T-cell (primary cell): ENCODE measurements at regions not wholly inside any gene's neighbourhood (a gene's known extent, or its start where the extent isn't known, plus 50 kb on each side); places are given as distances from the start of the nearest gene placed in this dataset.

Experiments
- ATAC-seq, 4 experiments: fragments of 200-7000 bp in 3 of 4; fragments of 150-1000 bp in 1 of 4; cut with Tn5 transposase; replicated peaks in 1 of 4; 1 replicate in 3 of 4; 2 replicates in 1 of 4; pipeline ENCODE4 v1.10.0; 2021; ENCODE audit warnings: moderate library complexity in 3 of 4, mild to moderate bottlenecking in 2 of 4, moderate number of reproducible peaks in 1 of 4
- CTCF ChIA-PET, 2 donors: fragments of 300-600 bp; sonication (Branson Sonifier 250); formaldehyde crosslinking; loops; one replicate each; lab custom pipeline; 2022; ENCODE audit warnings: antibody characterized with exemption in 2 of 2; lab: Charles Lee
- POLR2A ChIA-PET, 2 donors: fragments of 300-600 bp; sonication (Branson Sonifier 250); formaldehyde crosslinking; loops; one replicate each; lab custom pipeline; 2022; ENCODE audit warnings: antibody characterized with exemption in 2 of 2; lab: Charles Lee
- DNase-seq, 35 experiments: peaks; one replicate each; pipeline versions ENCODE4 v3.0.0 to v3.0.0-alpha.2; 2013 to 2023
- H3K27ac ChIP-seq: one replicate; pipeline ENCODE4 v1.5.1; 2013; ENCODE audit warnings: low read length
- H3K27me3 ChIP-seq, 2 experiments: replicated peaks in 1 of 2; 1 replicate in 1 of 2; 2 replicates in 1 of 2; pipeline versions ENCODE4 v1.6.1 to v1.7.0; 2013; ENCODE audit warnings: low read length in 1 of 2, mixed read lengths in 1 of 2; ENCODE audit not compliant: control insufficient read depth in 2 of 2, insufficient read depth in 2 of 2; ENCODE audit errors: extremely low read depth in 1 of 2
- H3K36me3 ChIP-seq, 2 donors: 1 replicate in 1 of 2; 2 replicates in 1 of 2; pipeline versions ENCODE4 v1.6.1 to v1.7.0; 2013; ENCODE audit warnings: low read length in 1 of 2; ENCODE audit not compliant: control insufficient read depth in 2 of 2, insufficient read depth in 1 of 2; ENCODE audit errors: extremely low read depth in 1 of 2
- H3K4me1 ChIP-seq, 2 experiments: 1 replicate in 1 of 2; 2 replicates in 1 of 2; pipeline versions ENCODE4 v1.6.1 to v1.7.0; 2013; ENCODE audit warnings: low read length in 2 of 2, mixed read lengths in 1 of 2; ENCODE audit not compliant: insufficient read depth in 2 of 2, control insufficient read depth in 1 of 2; ENCODE audit errors: extremely low read depth in 1 of 2
- H3K4me3 ChIP-seq, 2 donors: 1 replicate in 1 of 2; 2 replicates in 1 of 2; pipeline versions ENCODE4 v1.5.1 to v1.7.0; 2013; ENCODE audit warnings: mild to moderate bottlenecking in 2 of 2, low read length in 1 of 2, moderate library complexity in 1 of 2; ENCODE audit not compliant: control insufficient read depth in 1 of 2; ENCODE audit errors: extremely low read depth in 1 of 2
- H3K9me3 ChIP-seq: 2 replicates; pipeline ENCODE4 v1.7.0; 2013
- H3K27ac Mint-ChIP-seq, 2 donors: one replicate each; pipeline ENCODE4 v1.8.0; 2020 to 2021; ENCODE audit warnings: mild to moderate bottlenecking in 2 of 2, mixed read lengths in 2 of 2
- H3K27me3 Mint-ChIP-seq, 2 donors: one replicate each; pipeline ENCODE4 v1.8.0; 2021 to 2022; ENCODE audit warnings: mixed read lengths in 2 of 2
- H3K36me3 Mint-ChIP-seq: one replicate; pipeline ENCODE4 v1.8.0; 2021; ENCODE audit warnings: mixed read lengths
- H3K4me1 Mint-ChIP-seq, 3 donors: one replicate each; pipeline ENCODE4 v1.8.0; 2020 to 2022; ENCODE audit warnings: mixed read lengths in 3 of 3, mild to moderate bottlenecking in 1 of 3
- H3K4me3 Mint-ChIP-seq, 3 donors: one replicate each; pipeline ENCODE4 v1.8.0; 2020 to 2022; ENCODE audit warnings: mild to moderate bottlenecking in 3 of 3, mixed read lengths in 3 of 3, moderate library complexity in 3 of 3
- H3K9me3 Mint-ChIP-seq, 3 donors: one replicate each; pipeline ENCODE4 v1.8.0; 2020 to 2022; ENCODE audit warnings: mixed read lengths in 3 of 3
- WGBS: methylation state at CpG from one replicate; pipeline ENCODE4 v1.1.5; 2013; ENCODE audit warnings: missing lambda C conversion rate; ENCODE audit not compliant: insufficient coverage; 5-methylcytosine and 5-hydroxymethylcytosine counted together

DNA sequence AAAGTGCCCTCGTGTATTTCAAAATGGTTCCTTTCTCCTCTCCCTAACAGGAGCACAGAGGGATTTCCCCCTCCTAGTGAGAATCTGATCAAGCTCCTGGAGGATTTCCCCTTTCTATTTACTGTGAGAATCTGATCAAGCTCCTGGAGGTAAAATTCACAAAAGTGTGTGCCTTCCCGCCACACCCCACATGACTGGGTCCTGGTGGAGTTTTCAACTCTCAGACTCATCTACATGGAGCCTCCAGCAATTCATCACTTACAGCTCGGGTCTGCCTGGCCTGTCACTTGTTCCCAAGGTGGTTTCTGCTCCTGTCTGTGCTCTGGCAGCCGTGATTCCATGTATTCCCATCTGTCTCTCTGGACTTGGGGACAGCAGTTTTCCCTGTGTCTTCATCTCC lies 590.7 kb downstream of the FBXO15 start:
- Histone ChIP-seq H3K27me3 (no peaks in the 10 kb centered on the region), H3K4me1 (no peaks in the 10 kb centered on the region), H3K9me3 (no peaks in the 10 kb centered on the region), H3K36me3 (no peaks in the 10 kb centered on the region), H3K4me3 (no peak overlapping the region), H3K27ac (no peak overlapping the region)
- WGBS: 83% methylated on average over 3 of the region's 4 CpGs
- Mint-ChIP-seq H3K9me3 (peaks cover 0 to 6% (median 5%) of the 10 kb centered on the region in 3 donors), H3K27me3 (no peaks in the 10 kb centered on the region), H3K36me3 (no peaks in the 10 kb centered on the region), H3K4me3 (no peak overlapping the region), H3K27ac (no peak overlapping the region), H3K4me1 (no peaks in the 10 kb centered on the region)
- no peak for ATAC-seq
- no peak for DNase-seq
- POLR2A ChIA-PET: no interaction called here
- CTCF ChIA-PET: no interaction called here

DNA sequence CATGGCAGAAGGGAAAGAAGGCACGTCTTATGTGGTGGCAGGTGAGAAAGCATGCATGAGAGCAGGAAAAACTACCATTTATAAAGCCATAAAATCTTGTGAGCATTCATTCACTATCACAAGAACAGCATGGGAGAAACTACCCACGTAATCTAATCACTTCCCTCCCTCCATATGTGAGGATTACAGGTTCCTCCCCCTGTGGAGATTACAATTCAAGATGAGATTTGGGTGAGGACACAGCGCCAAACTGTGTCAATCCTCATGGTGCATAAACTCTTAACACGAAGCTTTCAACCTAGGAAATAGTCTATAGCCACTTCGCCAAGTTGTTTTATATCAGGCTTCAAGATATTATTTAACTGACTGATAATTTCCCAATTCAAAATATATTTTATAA lies 595.5 kb downstream of the FBXO15 start:
- Mint-ChIP-seq H3K27ac (no peak overlapping the region), H3K4me3 (no peak overlapping the region), H3K4me1 (no peaks in the 10 kb centered on the region), H3K9me3 (peaks cover 0 to 6% (median 3%) of the 10 kb centered on the region in 3 donors), H3K36me3 (no peaks in the 10 kb centered on the region), H3K27me3 (no peaks in the 10 kb centered on the region)
- Histone ChIP-seq H3K27ac (no peak overlapping the region), H3K9me3 (no peaks in the 10 kb centered on the region), H3K36me3 (no peaks in the 10 kb centered on the region), H3K4me1 (no peaks in the 10 kb centered on the region), H3K27me3 (no peaks in the 10 kb centered on the region), H3K4me3 (no peak overlapping the region)
- POLR2A ChIA-PET: no interaction called here
- ATAC-seq: no peak
- CTCF ChIA-PET: no interaction called here
- no peak for DNase-seq
- no CpG with 5 or more reads among the region's 5 CpGs for WGBS

GRCh38 chr18:73551211-73551610 lies 596.4 kb downstream of the FBXO15 start:
- H3K9me3 Mint-ChIP-seq: peaks cover 0 to 6% (median 5%) of the 10 kb centered on the region in 3 donors
- Histone ChIP-seq H3K4me3 (no peak overlapping the region), H3K27ac (no peak overlapping the region), H3K9me3 (no peaks in the 10 kb centered on the region), H3K36me3 (no peaks in the 10 kb centered on the region), H3K4me1 (no peaks in the 10 kb centered on the region), H3K27me3 (no peaks in the 10 kb centered on the region)
- H3K36me3 Mint-ChIP-seq: no peaks in the 10 kb centered on the region
- DNase-seq: no peak
- CTCF ChIA-PET: no interaction called here
- ATAC-seq: no peak
- no peaks in the 10 kb centered on the region for H3K27me3 Mint-ChIP-seq
- POLR2A ChIA-PET: no interaction called here
- no peak overlapping the region for H3K4me3 Mint-ChIP-seq
- WGBS: 100% methylated on average over 1 of the region's 3 CpGs
- no peak overlapping the region for H3K27ac Mint-ChIP-seq
- H3K4me1 Mint-ChIP-seq: no peaks in the 10 kb centered on the region

- H3K36me3 ChIP-seq: no peaks in the 10 kb centered on the region
- WGBS: 78% methylated on average over 5 of the region's 5 CpGs
- Mint-ChIP-seq H3K27ac (no peak overlapping the region), H3K27me3 (no peaks in the 10 kb centered on the region), H3K4me1 (no peaks in the 10 kb centered on the region), H3K4me3 (no peak overlapping the region), H3K9me3 (peaks cover 0 to 2% (median 0%) of the 10 kb centered on the region in 3 donors), H3K36me3 (no peaks in the 10 kb centered on the region)
- no peak overlapping the region for H3K4me3 ChIP-seq
- no peaks in the 10 kb centered on the region for H3K27me3 ChIP-seq
- ChIA-PET CTCF (no interaction called here), POLR2A (no interaction called here)
- H3K9me3 ChIP-seq: no peaks in the 10 kb centered on the region
- no peak overlapping the region for H3K27ac ChIP-seq
- no peaks in the 10 kb centered on the region for H3K4me1 ChIP-seq
- DNase-seq: no peak
- no peak for ATAC-seq
Observed at GRCh38 chr18:73549236-73549635, 598.4 kb downstream of the FBXO15 start.

DNA sequence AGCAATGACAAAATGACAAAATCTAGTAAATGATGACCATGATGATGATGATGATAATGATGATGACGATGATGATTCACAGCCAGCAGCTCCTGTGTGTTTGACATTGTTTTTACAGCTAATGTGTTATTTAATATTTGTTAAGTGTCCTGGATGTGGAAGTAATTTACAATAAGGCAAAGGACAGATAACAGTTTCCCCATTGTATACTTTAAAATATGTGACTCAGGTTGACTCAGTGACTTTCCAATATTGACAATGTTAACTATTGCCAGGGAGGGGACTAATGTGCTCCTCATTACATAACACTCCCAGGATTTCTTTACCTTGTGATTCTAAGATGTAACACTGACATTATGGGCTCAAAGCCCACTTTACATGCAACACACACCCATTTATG lies 602.2 kb downstream of the FBXO15 start:
- POLR2A ChIA-PET: no interaction called here
- Histone ChIP-seq H3K36me3 (no peaks in the 10 kb centered on the region), H3K4me1 (no peaks in the 10 kb centered on the region), H3K4me3 (no peak overlapping the region), H3K27me3 (no peaks in the 10 kb centered on the region), H3K9me3 (no peaks in the 10 kb centered on the region), H3K27ac (no peak overlapping the region)
- no peak overlapping the region for H3K4me3 Mint-ChIP-seq
- no peaks in the 10 kb centered on the region for H3K36me3 Mint-ChIP-seq
- CTCF ChIA-PET: no interaction called here
- H3K4me1 Mint-ChIP-seq: no peaks in the 10 kb centered on the region
- peaks cover 0 to 2% (median 0%) of the 10 kb centered on the region in 3 donors for H3K9me3 Mint-ChIP-seq
- H3K27me3 Mint-ChIP-seq: no peaks in the 10 kb centered on the region
- no peak for DNase-seq
- H3K27ac Mint-ChIP-seq: no peak overlapping the region
- no CpG with 5 or more reads among the region's 1 CpG for WGBS
- ATAC-seq: no peak

GRCh38 chr18:73544617-73545016 lies 603.0 kb downstream of the FBXO15 start:
- CTCF ChIA-PET: interaction anchor here in 1 of 2 donors (0.5 kb wide), 1 partner anchor 288 kb away, joined by 9 read pairs; no protein-coding TSS in a partner anchor
- no CpG with 5 or more reads among the region's 2 CpGs for WGBS
- H3K4me1 Mint-ChIP-seq: no peaks in the 10 kb centered on the region

DNA sequence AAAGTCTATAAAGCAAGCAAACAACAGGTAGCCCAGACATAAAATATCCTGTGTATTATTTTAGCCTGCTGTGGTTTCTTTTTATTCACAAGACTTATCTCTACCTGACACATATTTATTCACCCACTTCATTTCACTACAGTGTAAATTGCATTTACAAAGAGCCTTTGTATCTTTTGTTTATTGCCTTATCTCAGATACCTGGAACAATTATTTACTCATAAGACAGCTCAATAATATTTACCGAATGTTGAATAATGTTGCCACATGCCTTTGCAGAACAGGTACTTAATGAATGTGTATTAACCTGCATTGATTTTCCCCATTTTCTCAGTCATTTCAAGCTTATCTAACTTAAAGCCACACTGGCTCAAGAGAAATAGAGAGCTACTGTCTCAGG lies 603.6 kb downstream of the FBXO15 start:
- Mint-ChIP-seq H3K4me1 (no peaks in the 10 kb centered on the region), H3K27ac (no peak overlapping the region), H3K4me3 (no peak overlapping the region), H3K36me3 (no peaks in the 10 kb centered on the region), H3K9me3 (peaks cover 0 to 3% (median 2%) of the 10 kb centered on the region in 3 donors), H3K27me3 (no peaks in the 10 kb centered on the region)
- POLR2A ChIA-PET: no interaction called here
- no peaks in the 10 kb centered on the region for H3K9me3 ChIP-seq
- H3K4me3 ChIP-seq: no peak overlapping the region
- CTCF ChIA-PET: no interaction called here
- no peak for DNase-seq
- H3K27ac ChIP-seq: no peak overlapping the region
- no CpG with 5 or more reads among the region's 1 CpG for WGBS
- no peaks in the 10 kb centered on the region for H3K36me3 ChIP-seq
- no peaks in the 10 kb centered on the region for H3K4me1 ChIP-seq
- no peak for ATAC-seq
- H3K27me3 ChIP-seq: no peaks in the 10 kb centered on the region

More at GRCh38 chr18:73544617-73545016, 603.0 kb downstream of the FBXO15 start:
- DNase-seq (no peak), ATAC-seq (no peak)
- Mint-ChIP-seq H3K9me3 (peaks cover 0 to 2% (median under 1%) of the 10 kb centered on the region in 3 donors), H3K27me3 (no peaks in the 10 kb centered on the region), H3K4me3 (no peak overlapping the region), H3K27ac (no peak overlapping the region), H3K36me3 (no peaks in the 10 kb centered on the region)
- Histone ChIP-seq H3K4me3 (no peak overlapping the region), H3K27ac (no peak overlapping the region), H3K4me1 (no peaks in the 10 kb centered on the region), H3K36me3 (no peaks in the 10 kb centered on the region), H3K9me3 (no peaks in the 10 kb centered on the region), H3K27me3 (no peaks in the 10 kb centered on the region)
- POLR2A ChIA-PET: no interaction called here
